Smooth muscle cell of the brain vasculature (primary cell): ENCODE measurements at regions not wholly inside any gene's neighbourhood (a gene's known extent, or its start where the extent isn't known, plus 50 kb on each side); places are given as distances from the start of the nearest gene placed in this dataset.

ENCODE experiments used
- DNase-seq: peaks from one replicate; pipeline ENCODE4 v3.0.0-alpha.2; 2012; ENCODE audit warnings: low read depth, low spot score

- no peak for DNase-seq
Observed at GRCh38 chr21:21722731-21723130, 724.5 kb downstream of the NCAM2 start.

DNA sequence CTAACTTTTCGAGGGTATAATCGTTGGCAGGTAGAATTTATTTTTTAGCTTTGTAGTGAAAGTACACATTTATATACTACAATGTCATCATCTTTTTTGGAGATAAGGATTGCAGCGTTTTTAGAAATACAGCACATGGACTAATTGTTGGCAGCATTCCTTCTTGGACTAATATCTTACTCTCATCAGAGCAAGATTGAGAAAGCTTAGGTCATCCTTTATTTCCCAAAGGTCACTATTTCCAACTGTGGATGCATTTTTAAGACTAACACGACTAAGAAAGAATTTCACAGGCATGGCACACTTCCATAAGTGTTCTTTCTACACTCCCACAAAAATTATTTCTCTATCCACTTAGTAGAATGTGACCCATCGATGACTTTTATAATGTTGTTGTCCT, 732.3 kb downstream of the NCAM2 start:
- DNase-seq, result no peak

DNA sequence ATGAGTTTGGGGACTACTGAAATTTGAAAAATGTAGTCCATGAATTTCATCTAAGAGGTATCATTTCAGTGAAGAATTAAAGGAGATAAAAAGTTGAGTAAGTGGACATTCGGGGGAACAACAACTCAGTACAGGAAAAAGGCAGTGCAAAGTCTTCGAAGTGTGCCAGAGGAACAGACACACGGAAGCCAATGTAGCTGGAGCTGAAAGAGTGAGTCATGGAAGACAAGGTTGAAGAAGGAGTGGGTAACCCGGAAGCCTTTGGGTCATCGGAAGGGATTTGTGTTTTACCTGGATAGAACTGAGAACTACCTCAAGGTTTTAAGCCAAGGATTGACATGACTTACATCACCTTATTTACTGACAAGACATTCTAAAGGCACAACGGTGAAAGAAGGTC, 733.4 kb downstream of the NCAM2 start:
- DNase-seq, result no peak

DNA sequence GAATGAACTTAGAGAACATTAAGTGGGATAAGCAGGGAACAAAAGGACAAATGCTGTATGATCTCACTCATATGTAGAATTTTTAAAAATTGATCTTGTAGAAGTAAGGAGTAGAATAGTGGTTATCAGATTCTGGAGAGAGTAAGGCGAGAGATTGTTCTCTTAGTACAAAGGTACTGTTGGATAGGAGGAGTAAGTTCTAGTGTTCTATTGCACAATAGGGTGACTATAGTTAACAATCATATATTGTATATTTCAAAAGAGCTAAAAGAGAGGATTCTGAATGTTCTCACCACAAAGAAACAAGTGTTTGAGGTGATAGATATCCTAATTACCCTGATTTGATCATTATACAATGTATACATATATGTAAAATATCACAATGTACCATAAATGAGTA, 735.9 kb downstream of the NCAM2 start:
- no peak for DNase-seq

GRCh38 chr21:21737186-21737585, 739.0 kb downstream of the NCAM2 start:
- no peak for DNase-seq

DNA sequence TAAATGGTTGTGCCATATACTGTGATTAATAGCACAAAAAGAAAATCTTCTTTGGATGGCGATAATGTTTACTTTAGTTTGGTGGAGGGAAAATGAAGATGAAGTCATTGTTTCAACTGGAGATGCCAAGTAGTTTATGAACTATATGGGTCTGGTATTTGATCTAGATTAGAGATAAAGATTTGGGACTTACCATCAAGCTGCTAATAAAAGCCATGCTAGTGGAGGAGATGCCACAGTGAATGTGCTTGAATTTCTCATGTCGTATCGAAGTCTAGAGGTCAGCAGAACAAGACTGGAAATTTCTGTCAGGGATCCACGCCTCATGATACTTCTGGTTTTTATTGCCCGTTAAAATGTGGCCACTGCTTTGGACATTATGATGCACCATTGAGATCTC, 742.0 kb downstream of the NCAM2 start:
- no peak for DNase-seq

DNA sequence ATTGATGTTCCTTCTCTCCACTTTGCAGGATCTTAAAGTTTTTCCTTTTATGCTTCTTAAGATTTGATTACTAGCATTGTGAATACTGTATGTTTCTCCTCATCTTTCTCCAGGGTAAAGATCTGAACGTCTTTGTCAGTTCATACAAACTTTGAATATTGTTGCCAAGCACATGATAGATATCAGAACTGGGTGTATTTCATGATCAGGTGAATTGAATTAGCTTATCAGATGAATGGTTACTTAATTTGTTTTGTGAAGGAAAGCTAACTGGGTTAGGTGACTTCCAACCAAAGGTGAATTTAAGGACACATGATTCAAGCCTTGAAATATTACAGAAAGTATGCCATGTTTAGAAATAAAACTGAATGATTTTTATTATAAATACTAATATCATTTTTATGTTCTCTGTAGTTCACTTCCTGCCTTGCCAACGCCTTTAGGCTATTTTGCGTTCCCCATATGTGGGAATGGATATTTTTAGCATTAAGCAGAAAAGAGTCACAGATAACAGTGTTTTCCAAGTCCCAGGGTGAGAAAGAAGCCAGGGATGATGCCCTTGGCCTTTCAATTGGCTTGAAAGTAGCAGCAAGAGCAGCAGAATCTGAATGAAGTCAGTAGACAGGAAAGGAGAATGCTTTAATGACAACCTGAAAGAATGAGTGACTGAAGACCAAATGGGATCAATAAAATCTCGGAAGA, 752.1 kb downstream of the NCAM2 start:
- no peak for DNase-seq

DNA sequence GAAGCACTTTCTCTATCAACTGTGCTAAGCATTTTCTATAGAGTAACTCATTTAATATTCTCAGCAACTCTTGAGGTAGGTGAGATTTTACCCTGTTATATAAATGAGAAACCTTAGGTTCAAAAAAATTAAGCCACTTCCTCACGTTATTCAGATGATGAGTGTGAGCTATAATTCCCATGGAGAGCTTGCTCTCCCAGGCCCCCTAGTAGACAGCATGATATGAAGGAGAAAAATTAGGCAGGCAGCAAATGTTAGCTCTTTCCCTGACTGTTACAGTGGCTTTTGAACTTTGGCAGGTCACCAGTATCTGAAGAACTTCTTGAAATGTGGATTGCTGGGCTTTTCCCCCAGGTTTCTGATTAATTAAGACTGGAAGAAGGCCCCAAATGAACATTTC, 753.1 kb downstream of the NCAM2 start:
- no peak for DNase-seq

GRCh38 chr21:21762855-21763254, 764.6 kb downstream of the NCAM2 start:
- no peak for DNase-seq

- DNase-seq, result no peak
Observed at GRCh38 chr21:21764281-21764680, 766.1 kb downstream of the NCAM2 start.

DNA sequence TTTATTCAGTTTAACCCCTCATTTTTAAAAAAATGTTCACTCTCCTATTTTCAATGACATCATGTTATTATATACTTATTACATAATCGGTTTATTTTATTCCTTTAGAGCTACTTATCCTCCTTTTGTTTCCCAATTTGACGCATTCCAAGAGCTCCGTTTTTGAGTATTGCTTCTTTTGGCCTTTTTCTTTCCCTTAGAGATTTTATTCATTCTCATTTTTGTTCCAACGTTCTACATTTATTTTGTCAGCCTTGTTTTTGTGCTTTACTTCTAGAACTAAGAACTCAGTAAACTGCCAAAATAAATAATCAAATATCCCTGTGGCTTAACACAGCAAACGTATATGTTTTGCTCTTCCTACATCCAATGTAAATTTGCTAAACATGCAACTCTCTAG, 769.1 kb downstream of the NCAM2 start:
- DNase-seq, result no peak

DNA sequence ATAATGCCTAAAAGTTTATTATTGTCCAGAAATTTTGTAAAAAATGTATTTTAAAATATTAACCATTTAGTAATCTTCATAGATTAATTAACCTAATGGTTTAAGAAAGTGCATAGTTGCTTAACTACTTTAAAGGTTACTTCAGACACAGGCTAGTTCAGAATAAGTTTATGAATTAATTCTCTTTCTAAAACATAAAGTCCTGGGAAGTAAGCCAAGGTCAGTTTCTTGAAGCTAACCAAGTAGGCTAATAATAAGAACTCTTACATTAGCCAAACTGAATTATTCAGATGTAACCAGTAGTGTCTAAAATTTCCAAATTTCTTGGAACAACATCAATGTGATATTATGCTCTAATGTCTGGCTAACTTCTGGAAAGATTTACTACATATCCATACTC, 790.4 kb downstream of the NCAM2 start:
- no peak for DNase-seq

GRCh38 chr21:21801921-21802320, 803.7 kb downstream of the NCAM2 start:
- DNase-seq, result no peak

DNA sequence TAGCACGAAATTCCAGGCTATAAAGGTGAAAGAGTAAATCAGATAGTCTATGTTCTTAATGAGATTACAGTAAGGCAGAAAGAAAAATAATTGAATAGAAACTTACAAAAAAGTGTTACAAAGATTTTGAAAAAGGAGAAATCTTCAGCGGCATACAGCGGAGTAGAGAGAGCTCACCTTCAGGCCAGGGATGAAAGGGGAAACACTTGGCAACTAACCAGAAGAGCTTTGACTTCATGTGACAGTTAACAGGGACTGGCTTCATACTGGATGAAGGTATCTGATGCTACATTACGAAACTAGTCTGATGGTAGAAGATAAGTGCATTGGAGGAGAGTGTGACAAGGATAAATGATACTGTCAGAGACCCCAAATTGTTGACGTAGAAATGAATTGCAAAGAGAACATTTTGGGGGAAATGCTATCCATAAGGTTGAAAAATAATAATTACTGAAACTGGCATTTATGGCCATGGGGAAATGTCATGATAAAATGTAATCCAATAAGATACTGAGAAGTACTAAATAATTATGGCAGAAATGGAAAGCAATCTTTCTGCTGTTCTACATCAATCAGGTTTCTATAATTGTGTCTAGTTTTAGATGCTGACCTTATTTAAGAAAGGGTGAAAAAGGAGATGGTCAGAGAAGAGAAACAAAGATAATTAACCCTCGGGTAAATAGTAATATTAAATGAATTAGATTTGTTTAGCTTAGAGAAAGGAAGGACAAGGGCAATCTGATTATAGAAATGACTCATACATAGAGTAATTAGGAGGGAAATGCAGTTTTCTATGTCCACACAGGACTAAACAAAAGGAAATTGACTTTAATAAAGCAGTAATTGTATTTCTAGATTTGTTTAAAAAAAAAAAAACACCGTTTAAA, 808.7 kb downstream of the NCAM2 start:
- DNase-seq, result no peak

- DNase-seq, result no peak
Observed at GRCh38 chr21:21807598-21807903, 809.3 kb downstream of the NCAM2 start.

GRCh38 chr21:21813289-21813688, 815.1 kb downstream of the NCAM2 start:
- no peak for DNase-seq

DNA sequence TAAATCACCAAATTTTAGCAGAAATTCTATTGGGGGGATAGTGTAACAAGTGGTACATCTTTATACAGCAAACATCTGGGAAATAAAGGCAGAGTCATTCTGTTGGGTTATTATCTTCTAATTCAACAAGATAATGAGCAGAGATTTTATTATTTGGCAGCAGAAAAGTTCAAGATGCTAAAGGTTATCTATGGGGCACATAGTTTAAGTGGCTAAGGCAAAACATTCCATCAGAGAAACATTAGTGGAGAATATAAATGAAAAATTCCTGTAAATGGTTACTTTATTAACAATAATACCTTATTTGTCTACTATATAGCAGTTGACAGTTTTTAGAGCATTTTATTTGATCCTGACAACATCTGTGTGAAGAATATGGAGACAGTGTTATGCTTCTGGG, 815.7 kb downstream of the NCAM2 start:
- no peak for DNase-seq

DNA sequence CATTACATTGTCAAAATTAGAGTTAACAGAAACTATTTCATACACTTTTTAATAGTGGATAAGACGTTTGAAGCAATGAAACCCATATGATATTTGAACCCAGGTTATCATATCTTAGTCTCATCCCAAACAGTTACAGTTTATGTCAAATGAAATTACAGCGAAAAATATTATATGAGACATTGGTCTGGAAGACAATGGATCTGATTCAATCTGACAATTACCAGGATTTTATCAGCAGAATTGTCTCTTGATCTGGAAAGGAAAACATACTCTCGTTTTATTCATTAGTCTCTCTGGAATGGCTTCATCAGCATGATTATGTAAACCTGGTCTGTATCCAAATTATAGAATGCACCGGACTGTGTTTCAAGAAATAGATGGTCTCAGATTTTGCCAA, 818.6 kb downstream of the NCAM2 start:
- DNase-seq, result no peak

DNA sequence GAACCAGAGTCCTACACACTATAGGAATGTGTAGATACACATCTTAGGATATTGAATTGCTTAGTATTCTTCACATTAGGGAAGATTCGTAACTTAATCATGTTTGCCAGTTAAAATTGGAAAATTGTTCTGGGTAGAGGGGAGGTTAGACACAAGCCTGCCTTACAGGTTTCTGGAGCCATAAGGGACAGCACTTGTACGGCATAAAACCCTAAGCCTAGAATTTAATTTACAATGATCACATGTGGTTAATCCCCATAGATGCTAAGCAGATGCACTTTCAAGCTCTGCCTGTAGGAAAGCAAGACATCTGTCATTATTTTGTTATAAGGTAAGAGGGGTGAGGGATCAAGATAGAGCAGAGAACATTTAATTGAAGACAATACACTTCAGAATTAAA, 820.7 kb downstream of the NCAM2 start:
- DNase-seq, result no peak

- no peak for DNase-seq
Observed at GRCh38 chr21:21828130-21828529, 829.9 kb downstream of the NCAM2 start.

GRCh38 chr21:21831036-21831435, 832.8 kb downstream of the NCAM2 start:
- no peak for DNase-seq

DNA sequence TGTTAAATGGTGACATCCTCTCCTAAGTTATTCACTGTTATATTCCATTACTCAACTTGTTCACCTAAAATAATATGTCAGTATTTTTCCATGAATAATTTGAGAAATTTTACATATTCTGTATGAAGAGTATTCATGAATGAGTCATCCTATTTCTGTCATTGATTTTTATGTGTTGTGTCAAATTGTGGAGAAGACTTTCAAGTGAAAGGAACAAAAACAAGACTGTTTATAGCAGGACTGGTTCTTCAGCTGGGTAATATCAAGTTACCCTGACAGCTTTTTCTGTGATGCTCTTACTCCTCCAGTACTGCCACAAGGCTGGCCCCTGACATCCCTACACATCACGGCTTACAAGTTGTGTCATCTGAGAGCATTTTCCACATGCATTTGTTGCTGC, 847.7 kb downstream of the NCAM2 start:
- no peak for DNase-seq

DNA sequence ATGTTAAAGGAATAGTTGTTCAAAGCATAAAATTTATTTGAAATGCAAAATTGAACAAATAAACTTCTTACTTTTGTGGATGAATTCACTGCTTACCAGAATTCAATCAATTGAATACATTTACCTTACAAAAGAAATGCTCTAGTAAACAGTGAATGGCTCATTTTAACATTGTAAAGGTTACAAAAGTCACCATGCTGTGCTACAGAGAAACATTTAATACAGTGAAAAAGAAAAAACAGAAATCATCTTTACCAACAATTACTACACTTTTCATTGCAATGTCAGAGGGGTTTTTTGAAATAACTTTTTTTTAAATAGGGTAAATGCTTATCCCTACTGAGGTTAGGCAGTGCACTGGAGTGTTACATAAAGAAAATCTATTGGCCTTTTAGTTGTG, 853.0 kb downstream of the NCAM2 start:
- no peak for DNase-seq
